HuH-7 (cell line): ENCODE measurements at regions not wholly inside any gene's neighbourhood (a gene's known extent, or its start where the extent isn't known, plus 50 kb on each side); places are given as distances from the start of the nearest gene placed in this dataset.
"Not testable (repeated sequence)": the region's sequence is repeated elsewhere in the genome, so short reads cannot be mapped to it uniquely, and the experiment has no call there.

Source experiments
- DNase-seq: peaks from one replicate; pipeline ENCODE4 v3.0.0; 2011; ENCODE audit warnings: low spot score

DNA sequence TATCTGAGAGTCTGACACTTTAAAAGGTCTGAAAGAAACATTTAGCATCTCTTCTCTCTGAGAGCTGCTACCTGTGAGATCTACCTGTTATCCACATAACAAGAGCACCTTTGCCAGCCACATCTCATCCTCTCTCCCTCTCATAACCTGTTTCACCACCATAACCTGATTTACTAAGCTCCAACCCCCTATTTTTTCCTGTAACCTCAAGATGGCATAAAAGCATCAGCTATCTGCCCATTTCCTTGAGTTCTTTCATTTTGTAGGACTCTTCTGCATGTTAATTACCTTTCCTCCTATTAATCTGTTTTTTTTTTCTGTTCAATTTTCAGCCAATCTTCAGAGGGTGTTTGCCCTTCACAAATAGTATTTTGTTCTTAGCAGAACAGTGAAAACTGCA, 136.5 kb upstream of the KCNK1 start:
- no peak for DNase-seq

DNA sequence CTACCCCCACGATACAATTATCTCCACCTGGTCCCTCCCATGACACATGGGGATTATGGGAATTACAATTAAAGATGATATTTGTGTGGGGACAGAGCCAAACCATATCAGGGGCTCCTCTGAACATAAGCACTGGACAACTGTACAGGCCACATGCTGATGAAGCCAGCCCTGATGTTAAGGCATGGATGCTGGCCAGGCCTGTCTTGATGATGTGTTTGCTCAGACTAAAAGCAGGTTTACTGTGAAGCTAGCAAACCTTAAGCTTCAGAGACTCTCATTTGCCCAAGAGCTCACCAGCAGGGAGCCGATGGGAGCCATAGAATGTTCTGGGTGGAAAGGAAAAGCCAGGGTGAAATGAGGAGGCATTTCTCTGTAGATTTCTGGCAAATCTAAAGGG, 135.3 kb upstream of the KCNK1 start:
- no peak for DNase-seq

- DNase-seq: no peak
Observed at GRCh38 chr1:233479110-233479890, 134.6 kb upstream of the KCNK1 start.

DNA sequence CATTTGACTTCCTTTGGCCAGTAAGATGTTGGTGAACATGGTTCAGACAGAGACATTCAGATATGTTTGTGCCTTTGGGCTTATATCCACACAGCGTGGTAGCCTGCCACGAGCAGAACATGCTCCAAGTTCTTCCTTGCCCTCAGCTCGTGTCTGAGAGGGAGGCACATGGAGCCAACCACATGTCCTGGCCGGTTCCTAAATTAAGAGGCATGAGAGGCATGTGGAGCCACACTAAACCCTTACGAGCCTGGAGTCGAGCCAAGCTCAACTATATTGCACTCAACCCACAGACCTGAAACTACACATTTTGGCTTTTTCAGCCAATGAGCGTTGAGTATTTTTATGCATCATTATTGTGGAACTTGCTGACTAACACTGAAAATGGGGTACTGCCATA, 133.7 kb upstream of the KCNK1 start:
- DNase-seq: no peak

DNA sequence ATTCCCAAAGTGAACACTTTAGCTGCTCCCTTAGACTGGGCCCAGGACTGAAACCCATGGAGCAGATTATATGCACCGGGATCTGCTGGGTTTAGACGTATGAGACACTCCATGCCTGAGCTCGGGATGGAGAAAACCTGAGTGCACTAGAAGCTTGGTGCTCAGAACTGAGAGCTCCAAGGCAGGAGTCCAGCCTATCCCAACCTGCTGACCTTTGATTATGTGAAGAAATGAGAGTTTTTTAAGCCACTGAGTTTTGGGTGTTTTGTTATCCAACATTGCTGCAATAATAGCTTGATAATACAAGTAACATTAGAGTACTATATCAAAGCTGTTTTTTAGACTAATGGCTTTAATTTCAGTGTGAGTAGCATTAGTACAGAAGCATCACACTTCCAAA, 131.5 kb upstream of the KCNK1 start:
- no peak for DNase-seq

DNA sequence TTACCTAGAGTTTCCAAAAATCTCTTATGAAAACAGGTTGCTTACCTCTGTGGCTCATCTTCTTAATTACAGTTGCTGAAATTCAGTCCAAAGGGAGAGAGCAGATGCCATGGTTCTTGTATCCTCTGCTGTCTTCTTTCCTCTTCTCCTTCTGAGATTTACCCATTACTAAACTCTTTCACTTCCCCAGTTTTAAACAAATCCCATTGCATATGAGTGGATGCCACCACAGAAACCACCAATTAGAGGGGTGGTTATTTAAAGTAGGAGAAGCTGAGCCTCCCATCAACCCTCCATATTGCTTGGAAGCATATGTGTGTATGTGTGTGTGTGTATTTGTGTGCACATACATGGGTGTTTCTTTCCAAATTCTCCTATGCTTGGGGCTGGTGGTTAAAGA, 128.5 kb upstream of the KCNK1 start:
- no peak for DNase-seq

GRCh38 chr1:233485809-233486398, 128.0 kb upstream of the KCNK1 start:
- no peak for DNase-seq

DNA sequence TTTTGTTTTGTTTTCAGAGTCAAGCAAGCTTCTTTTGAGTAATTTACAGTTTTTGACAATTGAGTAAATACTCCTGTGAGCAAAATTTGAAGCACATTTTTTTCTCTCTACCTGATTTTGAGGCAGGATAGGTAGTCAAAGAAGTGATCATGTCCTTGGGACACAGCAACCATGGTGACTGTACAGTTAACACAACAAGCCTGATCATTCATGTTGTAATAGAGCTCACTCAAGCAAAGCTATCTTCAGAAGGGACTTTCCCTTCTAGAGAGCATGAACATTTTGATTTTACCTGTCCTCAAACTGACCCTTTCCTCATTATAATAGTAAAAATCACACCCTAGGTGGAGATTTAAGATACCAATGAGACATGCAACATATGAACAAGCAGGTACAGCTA, 126.5 kb upstream of the KCNK1 start:
- DNase-seq: no peak

- DNase-seq: no peak
Observed at GRCh38 chr1:233489411-233489810, 124.5 kb upstream of the KCNK1 start.

GRCh38 chr1:233490488-233490887, 123.4 kb upstream of the KCNK1 start:
- DNase-seq: no peak

DNA sequence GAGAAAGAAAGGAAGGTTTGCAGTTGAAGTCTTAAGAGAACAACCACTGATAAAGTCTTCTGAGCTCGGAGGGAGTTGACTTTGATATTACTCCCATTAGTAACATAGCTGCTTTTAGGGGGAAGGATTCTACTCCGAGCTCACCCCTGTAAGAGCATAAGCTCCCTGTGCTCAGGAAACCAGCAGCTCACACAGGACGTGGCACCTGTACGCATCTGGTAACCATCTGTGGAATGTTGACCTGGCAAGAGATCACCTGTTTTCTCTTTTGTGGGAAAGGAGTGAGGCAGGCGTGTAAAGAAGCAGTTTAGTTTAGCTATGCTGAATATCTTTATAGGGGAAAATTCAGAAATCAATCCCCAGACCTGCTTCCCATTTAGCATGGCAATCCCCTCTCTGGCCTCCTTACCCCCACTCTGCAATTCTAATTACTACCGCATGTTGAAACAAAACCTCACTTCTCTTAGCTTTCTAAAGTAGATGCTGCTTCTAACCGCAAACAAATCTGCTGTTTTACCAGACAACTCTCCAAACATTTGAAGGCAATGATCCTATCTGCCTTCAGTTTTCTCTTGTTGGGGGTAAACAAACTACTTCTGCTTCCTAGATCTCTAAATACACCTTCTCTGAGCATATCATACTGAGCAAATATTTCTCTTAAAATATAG, 121.8 kb upstream of the KCNK1 start:
- DNase-seq: no peak

DNA sequence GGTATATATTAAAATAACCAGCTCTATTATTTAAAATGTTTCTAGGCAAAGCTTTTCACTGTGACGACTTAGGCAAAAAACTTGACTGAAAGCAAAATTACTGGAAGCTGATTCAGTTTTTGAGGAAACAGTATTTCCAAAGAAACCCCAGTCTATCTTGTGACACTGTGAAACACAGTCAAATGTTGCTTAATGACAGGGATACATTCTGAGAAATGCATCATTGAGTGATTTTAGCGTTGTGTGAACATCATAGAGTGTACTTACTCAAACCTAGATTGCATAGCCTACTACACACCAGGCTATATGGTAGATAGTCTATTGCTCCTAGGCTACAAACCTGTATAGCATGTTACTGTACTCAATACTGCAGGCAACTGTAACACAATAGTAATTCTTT, 116.9 kb upstream of the KCNK1 start:
- DNase-seq: no peak

GRCh38 chr1:233497679-233498078, 116.2 kb upstream of the KCNK1 start:
- no peak for DNase-seq

DNA sequence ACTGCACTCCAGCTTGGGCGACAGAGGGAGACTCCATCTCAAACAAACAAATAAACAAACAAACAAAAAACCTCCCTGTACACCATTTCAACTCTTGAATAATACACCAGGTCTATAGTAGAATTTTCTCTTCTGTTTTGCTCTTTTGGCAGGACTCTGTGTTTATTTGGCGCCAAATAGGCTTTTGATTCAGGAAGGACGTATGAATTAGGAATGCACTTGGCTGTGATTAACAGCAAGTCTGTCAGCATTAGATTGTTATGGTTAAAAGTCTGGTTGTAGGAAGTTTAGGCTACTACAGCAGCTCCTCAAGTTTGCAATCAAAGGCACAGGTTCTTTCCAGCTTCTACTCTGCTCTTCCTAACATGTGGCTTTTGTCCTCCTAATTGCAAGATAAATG, 113.8 kb upstream of the KCNK1 start:
- no peak for DNase-seq

GRCh38 chr1:233503366-233503954, 110.4 kb upstream of the KCNK1 start:
- no peak for DNase-seq

GRCh38 chr1:233505130-233505529, 108.8 kb upstream of the KCNK1 start:
- DNase-seq: no peak

- not testable (repeated sequence) for DNase-seq
Observed at GRCh38 chr1:233505889-233506288, 108.0 kb upstream of the KCNK1 start.

- no peak for DNase-seq
Observed at GRCh38 chr1:233509526-233509925, 104.4 kb upstream of the KCNK1 start.

- DNase-seq: no peak
Observed at GRCh38 chr1:233512538-233512937, 101.4 kb upstream of the KCNK1 start.

DNA sequence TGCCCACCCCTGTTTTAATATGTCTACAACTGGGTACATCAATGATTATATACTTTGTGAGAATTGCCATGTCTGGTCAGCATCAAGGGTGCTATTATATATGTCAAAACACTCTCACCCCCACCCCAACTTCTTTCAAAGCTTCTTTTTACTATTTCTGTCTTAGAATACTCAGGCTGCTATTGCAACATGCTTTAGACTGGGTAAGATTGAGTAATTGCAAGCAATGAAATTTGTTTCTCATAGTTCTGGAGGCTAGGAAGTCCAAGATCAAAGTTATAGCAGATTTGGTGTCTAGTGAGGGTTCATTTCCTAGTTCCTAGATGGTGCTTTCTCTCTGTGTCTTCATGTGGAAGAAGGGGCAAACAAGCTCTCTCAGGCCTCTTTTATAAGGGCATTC, 100.5 kb upstream of the KCNK1 start:
- no peak for DNase-seq

DNA sequence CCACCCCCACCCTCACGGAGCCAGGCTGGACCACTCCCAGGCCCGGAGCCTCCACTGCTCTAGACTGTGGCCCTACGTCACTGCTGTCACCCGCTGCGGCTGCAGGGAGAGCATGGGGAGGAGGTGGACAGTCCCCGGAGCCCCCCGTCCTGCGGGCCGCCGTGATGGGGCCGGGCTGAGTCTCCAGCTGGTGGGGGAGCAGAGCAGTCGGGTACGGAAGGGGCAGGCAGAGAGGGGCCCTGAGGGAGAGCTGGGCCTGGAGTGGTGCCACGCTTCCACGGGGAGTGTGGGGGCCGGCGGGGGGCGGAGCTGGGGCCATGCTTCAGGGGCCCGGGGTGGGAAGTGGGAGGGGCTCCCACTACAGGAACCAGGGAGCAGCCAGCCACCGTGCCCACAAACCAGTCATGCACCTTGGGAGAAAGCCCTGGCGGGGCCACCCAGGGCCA, 98.9 kb upstream of the KCNK1 start:
- no peak for DNase-seq

DNA sequence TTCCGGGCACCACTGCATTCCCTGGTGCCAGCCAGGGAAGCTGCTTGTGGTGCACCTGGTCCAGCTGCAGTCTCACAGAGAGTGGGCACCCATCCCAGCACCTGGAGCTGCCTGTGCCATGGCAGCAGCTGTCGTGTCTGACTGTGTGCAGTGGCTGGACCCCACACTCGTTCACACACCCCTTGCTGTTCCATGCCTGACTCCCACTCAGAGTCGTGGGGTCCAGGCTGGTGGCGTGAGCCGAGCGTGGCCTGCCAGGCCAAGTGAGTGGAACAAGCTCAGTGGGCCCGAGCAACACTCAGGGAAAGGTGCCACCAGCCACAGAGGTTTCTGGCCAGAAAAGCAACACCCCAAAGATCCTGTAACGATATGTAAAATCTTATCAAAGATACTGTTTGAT, 97.2 kb upstream of the KCNK1 start:
- no peak for DNase-seq

DNA sequence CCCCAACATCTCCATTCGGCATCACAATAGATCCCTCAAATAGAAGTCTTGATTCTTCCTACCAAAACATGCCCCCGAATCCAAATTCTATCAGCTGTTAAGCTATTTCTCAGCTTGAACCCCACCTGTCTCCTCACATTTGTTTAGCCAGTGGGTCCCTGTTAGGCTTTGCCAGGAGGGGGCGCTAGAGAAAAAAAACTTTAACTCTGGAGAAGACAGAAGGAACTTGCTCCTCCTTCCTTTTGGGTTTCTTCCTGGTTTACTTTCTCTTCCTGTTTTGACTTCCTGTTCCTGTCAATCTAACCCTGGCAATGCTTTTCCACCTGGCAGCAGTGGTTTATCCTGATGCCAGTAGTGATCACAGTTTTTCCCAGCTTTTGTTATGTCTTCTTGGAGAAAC, 95.6 kb upstream of the KCNK1 start:
- peak; percentile 37 for DNase-seq
